LNCaP clone FGC (cell line): ENCODE measurements at regions not wholly inside any gene's neighbourhood (a gene's known extent, or its start where the extent isn't known, plus 50 kb on each side); places are given as distances from the start of the nearest gene placed in this dataset.

Source experiments
- DNase-seq: peaks from one replicate; pipeline ENCODE4 v3.0.0-alpha.2; 2011; ENCODE audit warnings: low read depth
- H3K4me3 ChIP-seq: 2 replicates; pipeline ENCODE4 v1.5.1; 2011; ENCODE audit warnings: mild to moderate bottlenecking, low read depth, low read length, control low read depth
- CTCF ChIP-seq: IDR thresholded peaks from 2 replicates; pipeline ENCODE4 v1.5.1; 2012; ENCODE audit warnings: mild to moderate bottlenecking; ENCODE audit not compliant: control insufficient read depth, insufficient read depth; ENCODE audit errors: extremely low read depth

- TF ChIP-seq CTCF: no peak
- H3K4me3 ChIP-seq: no peak overlapping the region
- DNase-seq: no peak
Measured at GRCh38 chr11:8335186-8335585, 71.5 kb upstream of the LMO1 start.

DNA sequence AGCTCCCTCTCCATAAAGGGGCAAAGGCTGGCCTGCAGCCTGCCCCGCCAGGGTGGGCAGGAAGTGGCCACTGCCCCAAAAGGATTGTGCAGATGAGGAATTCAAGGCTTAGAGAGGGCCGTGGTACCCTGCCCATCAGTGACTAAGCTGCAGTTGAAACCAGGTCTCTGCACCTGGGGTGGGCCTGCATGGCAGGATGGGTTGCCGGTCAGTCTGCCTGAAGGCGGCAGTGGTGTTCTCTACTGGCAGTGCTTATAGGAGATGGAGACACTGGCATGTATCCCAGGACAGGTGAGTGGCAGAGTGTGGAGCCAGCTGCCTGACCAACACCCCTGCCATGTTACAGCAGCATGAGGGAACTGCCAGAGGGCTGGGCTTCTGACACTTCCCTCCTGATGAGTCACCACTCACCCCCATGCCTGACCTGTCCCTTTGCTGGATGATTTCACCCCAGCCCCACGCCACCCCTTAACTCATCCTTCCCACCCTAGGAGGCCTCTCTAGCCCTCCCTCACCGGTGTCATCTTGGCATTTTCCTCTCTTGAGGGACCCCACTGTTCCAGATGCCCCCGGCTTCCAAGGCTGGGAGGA is 70.2 kb upstream of the LMO1 start:
- peak; percentile 50 for DNase-seq
- no peak overlapping the region for H3K4me3 ChIP-seq
- TF ChIP-seq CTCF: peak; percentile 76

DNA sequence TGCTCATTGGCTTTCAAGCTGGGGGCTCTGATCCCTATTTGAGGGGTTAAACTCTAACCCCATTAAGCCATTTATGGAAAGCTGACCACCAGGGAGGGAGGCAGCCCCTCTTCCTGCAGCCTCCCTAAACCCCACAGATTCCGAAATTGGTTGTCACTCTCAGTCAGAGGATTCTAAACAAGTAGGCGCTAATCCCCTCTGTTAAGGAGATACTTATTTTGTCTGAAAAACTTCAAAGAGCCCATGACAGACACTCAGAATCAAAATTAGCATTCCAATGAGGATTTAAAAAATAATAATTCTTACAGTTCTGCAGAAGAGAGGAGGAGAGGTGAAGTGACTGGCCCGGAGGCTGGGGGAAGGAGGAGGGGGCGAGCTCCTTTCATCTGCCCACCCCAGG is 69.7 kb upstream of the LMO1 start:
- TF ChIP-seq CTCF: no peak
- no peak for DNase-seq
- no peak overlapping the region for H3K4me3 ChIP-seq

- no peak for DNase-seq
- H3K4me3 ChIP-seq: no peak overlapping the region
- no peak for TF ChIP-seq CTCF
Measured at GRCh38 chr11:8332891-8333290, 69.2 kb upstream of the LMO1 start.

DNA sequence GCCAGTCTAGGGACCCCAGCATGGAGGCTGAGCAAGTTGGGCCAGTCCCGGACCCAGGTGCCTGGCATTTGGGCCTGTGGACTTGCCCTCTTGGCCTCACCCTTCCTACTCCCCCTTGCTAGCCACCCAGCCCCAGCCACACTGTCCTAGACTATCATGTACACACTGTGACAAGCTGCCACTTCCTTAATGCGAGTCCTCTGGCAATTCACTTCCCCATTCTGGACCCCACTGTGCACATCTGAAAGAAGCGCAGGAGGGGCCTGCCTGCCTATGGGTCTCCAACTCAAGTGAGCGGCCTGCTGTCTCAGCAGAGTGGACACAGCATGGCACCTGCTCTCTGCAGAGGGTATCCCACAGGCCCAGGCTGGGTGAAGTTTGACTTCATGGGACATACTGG is 68.5 kb upstream of the LMO1 start:
- no peak for TF ChIP-seq CTCF
- no peak overlapping the region for H3K4me3 ChIP-seq
- DNase-seq: no peak

- H3K4me3 ChIP-seq: no peak overlapping the region
- TF ChIP-seq CTCF: no peak
- no peak for DNase-seq
Measured at GRCh38 chr11:8331767-8332166, 68.1 kb upstream of the LMO1 start.

GRCh38 chr11:8330896-8331295 is 67.2 kb upstream of the LMO1 start:
- DNase-seq: no peak
- TF ChIP-seq CTCF: no peak
- H3K4me3 ChIP-seq: no peak overlapping the region
